ENCODE measurements at regions not wholly inside any gene's neighbourhood (a gene's known extent, or its start where the extent isn't known, plus 50 kb on each side); places are given as distances from the start of the nearest gene placed in this dataset.

DNA sequence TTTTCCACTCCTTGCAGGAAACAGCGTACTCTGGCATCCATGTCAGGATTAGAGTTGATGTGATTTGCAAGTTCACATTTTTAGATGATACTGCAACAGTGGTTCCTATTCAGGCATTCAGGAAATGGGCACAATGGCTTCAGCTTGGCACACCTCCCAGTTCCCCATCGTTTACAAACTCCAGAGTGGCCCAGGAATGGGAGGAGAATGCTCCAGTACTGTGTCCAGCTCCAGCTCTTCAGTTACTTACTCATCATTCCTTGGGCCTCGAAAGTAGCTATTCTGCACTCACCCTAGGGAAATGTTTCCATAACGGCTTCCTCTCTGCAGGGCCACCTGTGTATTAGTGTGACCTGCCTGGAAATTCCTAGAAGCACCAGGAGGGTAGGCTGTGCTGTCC is 239.7 kb upstream of the RGS6 start:
- DNase-seq, result no peak

- DNase-seq, result no peak
Measured at GRCh38 chr14:71693381-71693780, 238.8 kb upstream of the RGS6 start.

GRCh38 chr14:71694591-71695530 is 237.4 kb upstream of the RGS6 start:
- no peak for DNase-seq

GRCh38 chr14:71695611-71696350 is 236.4 kb upstream of the RGS6 start:
- no peak for DNase-seq

GRCh38 chr14:71698027-71698426 is 234.2 kb upstream of the RGS6 start:
- DNase-seq, result no peak

DNA sequence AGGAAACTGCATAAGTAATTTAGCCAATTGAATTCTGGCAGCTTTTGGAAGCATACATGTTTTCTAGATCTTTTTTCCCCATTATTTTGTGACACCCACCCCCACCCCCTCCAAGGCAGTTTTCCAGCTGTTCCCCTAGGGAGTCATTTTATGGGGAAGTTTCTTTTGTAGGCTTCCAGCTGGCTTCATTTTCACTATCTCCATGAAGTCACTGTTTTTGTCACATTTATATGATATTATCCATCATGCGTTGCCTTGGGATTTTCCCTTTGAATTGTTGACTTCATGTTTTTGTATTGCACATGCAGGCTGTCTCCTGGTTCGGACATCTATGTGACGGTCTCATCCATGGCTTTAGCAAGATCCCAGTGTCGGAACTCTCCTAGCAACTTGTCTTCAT is 233.6 kb upstream of the RGS6 start:
- DNase-seq, result no peak

GRCh38 chr14:71701990-71702389 is 230.2 kb upstream of the RGS6 start:
- no peak for DNase-seq

GRCh38 chr14:71702786-71703185 is 229.4 kb upstream of the RGS6 start:
- DNase-seq, result no peak

- DNase-seq, result no peak
Measured at GRCh38 chr14:71703477-71703876, 228.8 kb upstream of the RGS6 start.

DNA sequence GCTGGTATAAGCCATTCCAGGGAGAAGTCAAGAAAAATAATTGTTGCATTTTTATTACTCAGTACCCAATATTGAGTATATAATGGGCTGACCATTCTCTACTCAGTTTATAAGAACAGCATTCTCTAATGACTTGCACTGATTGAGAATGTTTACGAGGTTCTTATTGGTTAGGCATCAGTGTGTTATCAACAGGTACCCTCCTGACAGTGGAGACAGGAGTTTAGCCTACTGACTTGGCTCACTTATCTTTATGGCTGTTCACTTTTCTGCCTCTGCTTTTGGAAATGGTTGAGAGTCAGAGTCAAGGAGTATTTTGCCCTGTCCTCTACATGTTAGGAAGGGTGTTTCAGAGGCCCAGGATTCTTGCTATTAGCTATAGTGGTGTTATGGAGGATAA is 228.0 kb upstream of the RGS6 start:
- no peak for DNase-seq

GRCh38 chr14:71705460-71705859 is 226.8 kb upstream of the RGS6 start:
- no peak for DNase-seq

DNA sequence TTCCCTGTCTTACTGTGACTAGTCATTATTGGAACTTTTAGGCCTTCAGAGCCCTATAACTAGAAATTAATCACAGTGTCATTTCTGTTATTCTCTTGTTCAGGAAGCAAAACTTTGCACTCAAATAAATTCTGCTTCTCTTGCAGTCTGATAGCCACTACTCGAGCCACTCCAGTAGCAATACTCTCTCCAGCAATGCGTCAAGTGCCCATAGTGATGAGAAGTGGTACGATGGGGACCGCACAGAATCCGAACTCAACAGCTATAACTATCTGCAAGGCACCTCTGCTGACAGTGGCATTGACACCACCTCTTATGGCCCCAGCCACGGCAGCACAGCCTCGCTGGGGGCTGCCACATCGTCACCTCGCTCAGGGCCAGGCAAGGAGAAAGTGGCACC is 223.2 kb upstream of the RGS6 start:
- no peak for DNase-seq

GRCh38 chr14:71709987-71710386 is 222.2 kb upstream of the RGS6 start:
- DNase-seq, result no peak

DNA sequence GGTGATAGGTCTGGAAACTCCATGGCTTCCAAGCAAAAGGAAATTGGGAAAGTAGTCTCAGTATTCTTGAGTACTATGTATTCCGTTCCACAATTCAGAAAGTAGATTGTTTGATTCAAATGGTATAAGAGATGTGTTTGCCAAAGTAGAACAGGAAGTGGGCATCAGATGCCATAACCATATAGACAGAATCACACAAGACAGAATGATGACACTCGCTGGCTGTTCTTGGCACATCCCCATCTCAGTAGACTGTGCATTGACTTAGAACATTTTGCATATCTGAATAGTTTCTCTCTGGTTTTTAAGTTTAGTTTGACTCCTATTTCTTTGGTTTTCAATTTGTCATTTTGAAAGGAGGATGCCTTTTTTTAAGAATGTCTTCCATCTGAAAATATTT is 221.1 kb upstream of the RGS6 start:
- no peak for DNase-seq

DNA sequence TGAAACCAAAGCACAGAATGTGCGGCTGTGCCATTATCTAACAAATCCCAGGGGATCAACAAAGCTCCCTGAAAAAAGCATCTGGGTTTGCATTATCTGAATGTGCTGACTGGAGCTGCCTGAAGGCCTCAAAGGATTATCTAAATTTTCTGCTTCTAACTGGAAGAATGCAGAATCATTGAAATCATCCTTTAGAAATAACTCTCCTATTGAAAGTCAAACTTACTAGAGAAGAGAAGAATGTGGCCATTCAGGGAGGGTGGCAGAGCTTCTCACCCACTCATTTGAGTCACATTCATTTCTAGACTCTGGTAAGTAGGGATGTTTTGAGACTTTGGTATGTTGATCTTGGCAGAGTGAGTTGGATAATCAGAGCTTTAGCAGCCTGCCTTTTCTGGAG is 220.6 kb upstream of the RGS6 start:
- DNase-seq, result no peak

DNA sequence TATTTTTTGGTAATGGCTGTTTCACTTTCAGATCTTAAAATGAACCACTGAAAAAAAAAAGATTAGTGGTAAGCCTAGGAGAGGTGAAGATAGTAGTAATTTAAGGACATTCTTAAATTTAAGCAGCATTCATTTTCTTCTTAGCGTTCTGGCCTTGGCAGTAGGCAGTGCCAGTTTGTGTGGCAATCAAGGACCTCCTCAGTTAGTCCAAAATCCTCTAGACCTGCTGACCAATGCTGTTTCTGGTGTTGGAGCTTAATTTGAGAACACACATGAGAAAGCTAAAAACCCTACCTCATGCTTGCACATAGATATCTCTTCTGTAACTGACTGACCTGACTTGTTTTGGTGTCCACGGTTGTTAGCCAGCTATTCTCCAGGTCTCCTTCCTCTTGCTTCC is 219.8 kb upstream of the RGS6 start:
- DNase-seq, result no peak

DNA sequence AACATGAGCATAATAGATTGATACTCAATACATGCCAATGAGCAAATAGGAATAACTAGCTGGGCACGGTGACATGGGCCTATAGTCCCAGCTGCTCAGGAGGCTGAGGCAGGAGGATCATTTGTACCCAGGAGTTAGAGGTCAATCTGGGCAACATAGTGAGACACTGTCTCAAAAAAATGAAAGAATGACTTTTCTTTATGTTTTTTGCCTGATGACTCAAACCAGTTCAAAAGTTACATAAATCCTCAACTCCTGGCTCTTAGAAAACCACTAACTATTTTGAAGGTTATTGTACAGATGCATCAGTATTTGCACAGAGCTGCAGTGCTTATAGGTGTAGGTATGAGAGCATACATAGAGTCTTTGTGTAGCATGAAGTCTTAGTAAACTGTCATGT is 219.2 kb upstream of the RGS6 start:
- no peak for DNase-seq

- DNase-seq, result no peak
Measured at GRCh38 chr14:71713451-71713850, 218.8 kb upstream of the RGS6 start.

DNA sequence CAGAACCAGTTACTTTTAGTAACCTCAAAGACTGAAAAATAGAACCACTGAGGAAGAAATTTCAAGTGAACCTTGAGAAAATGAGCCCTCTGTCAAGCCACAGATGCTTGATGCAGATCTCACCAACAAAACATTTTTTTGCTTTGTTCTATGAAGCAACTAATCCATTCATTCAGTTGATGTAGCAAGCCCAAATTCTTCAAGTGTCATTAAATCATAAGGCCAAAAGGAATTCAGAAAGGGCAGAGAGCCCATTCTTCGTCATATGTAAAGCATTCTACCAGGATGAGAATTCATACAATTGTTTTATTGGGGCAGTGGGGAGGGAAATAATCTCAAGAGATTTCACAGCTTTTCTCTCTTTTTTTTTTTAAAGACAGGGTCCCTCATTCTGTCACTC is 218.0 kb upstream of the RGS6 start:
- no peak for DNase-seq

DNA sequence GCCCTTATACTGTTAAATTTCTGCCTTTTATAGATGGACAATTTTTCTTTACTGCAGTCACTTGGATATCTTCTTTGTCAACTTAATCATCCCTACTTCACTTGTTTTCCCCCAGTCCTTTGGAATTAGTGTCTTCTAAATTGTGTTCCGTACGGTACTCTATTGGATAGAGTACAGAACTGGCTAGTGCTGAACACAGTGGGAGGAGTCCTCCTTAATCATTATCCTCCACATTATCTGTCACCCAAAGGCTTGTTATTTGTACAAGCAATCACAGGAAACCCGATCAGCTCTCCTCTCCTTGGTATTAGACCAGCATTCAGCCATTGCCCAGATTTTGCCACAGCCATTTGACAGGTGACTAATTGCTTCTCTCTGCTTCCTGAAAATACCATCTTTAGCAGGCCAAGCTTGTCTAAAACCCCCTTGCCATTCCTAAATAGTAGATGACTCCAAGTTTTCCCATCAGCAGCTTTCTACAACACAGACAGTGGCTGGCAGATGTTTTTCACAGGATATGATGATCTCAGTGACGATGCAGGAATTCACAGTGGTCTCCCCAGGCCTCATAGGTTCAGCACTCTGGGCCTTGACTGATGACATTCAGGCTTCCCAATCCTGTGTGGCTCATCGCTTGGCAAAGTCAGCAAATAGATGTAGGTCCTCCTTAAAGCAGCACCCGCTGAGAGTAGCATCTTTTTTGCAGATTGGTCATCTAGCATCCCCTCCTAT is 216.0 kb upstream of the RGS6 start:
- no peak for DNase-seq

- DNase-seq, result no peak
Measured at GRCh38 chr14:71720978-71721624, 211.1 kb upstream of the RGS6 start.

GRCh38 chr14:71721791-71722190 is 210.4 kb upstream of the RGS6 start:
- DNase-seq, result no peak

DNA sequence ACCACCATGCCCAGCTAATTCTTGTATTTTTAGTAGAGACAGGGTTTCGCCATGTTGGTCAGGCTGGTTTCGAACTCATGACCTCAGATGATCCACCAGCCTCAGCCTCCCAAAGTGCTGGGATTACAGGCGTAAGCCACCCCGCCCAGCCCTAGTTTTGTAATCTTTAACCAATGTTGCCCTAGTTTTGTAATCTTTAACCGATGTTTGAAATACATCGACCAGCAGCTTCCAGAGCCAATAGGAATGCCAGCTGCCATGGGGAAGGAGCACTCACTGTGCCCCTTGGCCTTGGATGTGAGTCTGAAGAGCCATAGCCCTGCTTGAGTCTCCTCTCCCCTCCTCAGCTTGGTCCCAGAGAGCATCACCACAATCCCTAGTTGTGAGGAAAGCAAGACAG is 209.3 kb upstream of the RGS6 start:
- no peak for DNase-seq
